Endothelial cell of umbilical vein (primary cell): ENCODE measurements at regions not wholly inside any gene's neighbourhood (a gene's known extent, or its start where the extent isn't known, plus 50 kb on each side); places are given as distances from the start of the nearest gene placed in this dataset.

ENCODE experiments used
- BruUV-seq: library from RNA; stranded (reverse); fragments of 400-500 nt; replicated peaks from 2 replicates; lab custom pipeline; 2021; lab: Mats Ljungman, UMichigan
- CTCF ChIA-PET: fragments of 300-600, 350-600 bp; sonication (Branson Sonifier 250); formaldehyde crosslinking; loops from one replicate; lab custom pipeline; 2021; ENCODE audit warnings: antibody characterized with exemption, inconsistent platforms; lab: Charles Lee
- POLR2A ChIA-PET: fragments of 300-600, 350-600 bp; sonication (Branson Sonifier 250); formaldehyde crosslinking; loops from one replicate; lab custom pipeline; 2021; ENCODE audit warnings: antibody characterized with exemption, inconsistent platforms; lab: Charles Lee
- DNase-seq: peaks from one replicate; pipeline ENCODE4 v3.0.0-alpha.2; 2011; ENCODE audit warnings: low read depth, low spot score
- FAIRE-seq: peaks from 2 replicates; lab custom pipeline; 2011; peaks lifted over from hg19 to GRCh38; lab: Jason Lieb, UNC
- H2AFZ ChIP-seq: 2 replicates; pipeline ENCODE4 v1.6.0; 2012; ENCODE audit warnings: low read depth, low read length, control low read depth, inconsistent platforms
- H3K27ac ChIP-seq: 2 replicates; pipeline ENCODE4 v1.5.1; 2011; ENCODE audit warnings: low read depth, mild to moderate bottlenecking, control low read depth, low read length, moderate library complexity; ENCODE audit not compliant: insufficient read depth
- H3K27me3 ChIP-seq, 2 experiments: 2 replicates each; pipeline versions ENCODE4 v1.6.0 to v1.6.1; 2011; ENCODE audit warnings: low read length in 2 of 2, mixed read lengths in 1 of 2; ENCODE audit not compliant: control insufficient read depth in 2 of 2, insufficient read depth in 2 of 2
- H3K36me3 ChIP-seq, 2 experiments: 2 replicates in 1 of 2; 3 replicates in 1 of 2; pipeline ENCODE4 v1.5.1; 2011; ENCODE audit warnings: low read length in 2 of 2, mild to moderate bottlenecking in 1 of 2, moderate library complexity in 1 of 2; ENCODE audit not compliant: control insufficient read depth in 2 of 2, insufficient read depth in 2 of 2; ENCODE audit errors: extremely low read depth in 1 of 2
- H3K4me1 ChIP-seq: 3 replicates; pipeline ENCODE4 v1.5.1; 2011; ENCODE audit warnings: mild to moderate bottlenecking, low read length; ENCODE audit not compliant: control insufficient read depth, insufficient read depth; ENCODE audit errors: extremely low read depth
- H3K4me2 ChIP-seq: 2 replicates; pipeline ENCODE4 v1.6.1; 2011; ENCODE audit warnings: low read length, control low read depth, mixed read lengths; ENCODE audit not compliant: insufficient read depth
- H3K4me3 ChIP-seq, 3 experiments: fragments of 200-600 bp in 1 of 3; sonication (generic), shearing (Covaris generic) in 1 of 3; replicated peaks in 1 of 3; 2 replicates each; pipeline ENCODE4 v1.5.1; 2011 to 2016; ENCODE audit warnings: control low read depth in 3 of 3, low read length in 3 of 3, mild to moderate bottlenecking in 2 of 3, inconsistent platforms in 1 of 3, low read depth in 1 of 3, moderate library complexity in 1 of 3; ENCODE audit not compliant: insufficient read depth in 1 of 3
- H3K79me2 ChIP-seq: 2 replicates; pipeline ENCODE4 v1.6.0; 2012; ENCODE audit warnings: low read length, inconsistent platforms; ENCODE audit not compliant: control insufficient read depth, insufficient read depth
- H3K9ac ChIP-seq: replicated peaks from 2 replicates; pipeline ENCODE3; 2011; ENCODE audit warnings: low read length, control low read depth; ENCODE audit not compliant: insufficient read depth; ENCODE audit errors: extremely low read depth
- H3K9me1 ChIP-seq: replicated peaks from 3 replicates; pipeline ENCODE4 v1.6.0; 2011; ENCODE audit warnings: mild to moderate bottlenecking, low read length; ENCODE audit not compliant: control insufficient read depth, insufficient read depth; ENCODE audit errors: extremely low read depth
- H3K9me3 ChIP-seq: replicated peaks from 2 replicates; pipeline ENCODE4 v1.5.1; 2012; ENCODE audit warnings: low read length, inconsistent platforms; ENCODE audit not compliant: control insufficient read depth, insufficient read depth
- H4K20me1 ChIP-seq: replicated peaks from 2 replicates; pipeline ENCODE3; 2011; ENCODE audit warnings: mild to moderate bottlenecking, low read length; ENCODE audit not compliant: control insufficient read depth, insufficient read depth; ENCODE audit errors: extremely low read depth
- GATA2 ChIP-seq: IDR thresholded peaks from 2 replicates; pipeline ENCODE4 v1.7.0; 2011; ENCODE audit warnings: low read depth, mild to moderate bottlenecking, moderate library complexity, mixed read lengths, low read length; ENCODE audit not compliant: insufficient read length, insufficient read depth
- MYC ChIP-seq: IDR thresholded peaks from one replicate; pipeline ENCODE4 v1.6.1; 2011; ENCODE audit warnings: mild to moderate bottlenecking, low read depth, low read length
- POLR2A ChIP-seq: IDR thresholded peaks from 2 replicates; pipeline ENCODE4 v1.6.1; 2012; ENCODE audit warnings: low read depth, mild to moderate bottlenecking, control low read depth, low read length
- POLR2AphosphoS5 ChIP-seq: IDR thresholded peaks from 2 replicates; pipeline ENCODE4 v1.6.1; 2012; ENCODE audit warnings: low read depth, mild to moderate bottlenecking, control low read depth, low read length, moderate library complexity; ENCODE audit not compliant: insufficient read depth
- dilution Hi-C: fragments of 300-500 bp; cut with MboI; formaldehyde crosslinking; loops from one replicate; pipeline ENCODE4 v1.15.0; 2019; ENCODE audit warnings: low sequenced_read_pairs; ENCODE audit not compliant: extremely low pct_ligation_motif_present
- intact Hi-C: fragments of 100-400 bp; cut with micrococcal nuclease; formaldehyde crosslinking; loops from one replicate; pipeline ENCODE4 v1.10.0; 2022
- TF ChIP-seq, protein P1 (sequence below), 2 donors: IDR thresholded peaks; 1 replicate in 1 of 2; 2 replicates in 1 of 2; pipeline ENCODE4 v1.5.1; 2011; ENCODE audit warnings: low read length in 2 of 2, mild to moderate bottlenecking in 2 of 2, moderate library complexity in 2 of 2, control low read depth in 1 of 2, inconsistent platforms in 1 of 2, low read depth in 1 of 2; ENCODE audit not compliant: insufficient read depth in 1 of 2; ENCODE audit errors: extremely low read depth in 1 of 2
- TF ChIP-seq, protein P2 (sequence below): IDR thresholded peaks from 2 replicates; pipeline ENCODE4 v1.6.1; 2011; ENCODE audit not compliant: insufficient read depth, insufficient read length

DNA sequence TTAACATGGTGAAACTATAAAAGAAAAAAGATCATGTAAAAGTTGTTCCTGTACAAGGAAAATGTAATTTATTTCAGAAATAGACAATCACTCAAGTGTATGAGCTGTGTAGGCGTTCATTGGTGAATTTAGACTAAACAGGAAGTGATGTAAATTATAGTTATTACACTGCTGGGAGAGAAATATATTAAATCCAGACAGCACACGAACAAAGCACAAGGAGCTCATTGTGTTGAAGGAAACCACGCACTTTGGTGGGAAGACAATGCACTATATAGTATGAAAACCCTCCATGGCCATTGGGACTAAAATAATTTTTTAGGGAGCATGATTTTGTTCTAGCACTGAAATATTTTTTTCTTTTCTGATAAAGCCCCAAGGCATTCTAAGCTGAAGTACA lies 450.5 kb downstream of the KLF12 start:
- H3K4me3 ChIP-seq: no peak overlapping the region
- no peaks in the 10 kb centered on the region for H3K36me3 ChIP-seq
- no peak overlapping the region for H2AFZ ChIP-seq
- no peaks in the 10 kb centered on the region for H3K9me3 ChIP-seq
- dilution Hi-C loops (no loop called here), intact Hi-C loops (no loop called here)
- H3K9ac ChIP-seq: no peak overlapping the region
- DNase-seq (no peak), FAIRE-seq (no peak)
- no peaks in the 10 kb centered on the region for H3K79me2 ChIP-seq
- H3K4me2 ChIP-seq: no peak overlapping the region
- no peak overlapping the region for H3K27ac ChIP-seq
- no TSS peak for BruUV-seq
- ChIA-PET POLR2A (no interaction called here), CTCF (interaction anchor here (0.8 kb wide), 1 partner anchor 625 kb away, joined by 3 read pairs; the partner anchor contains the start of gene KLF5)
- H3K9me1 ChIP-seq: no peaks in the 10 kb centered on the region
- H4K20me1 ChIP-seq: no peaks in the 10 kb centered on the region
- no peaks in the 10 kb centered on the region for H3K27me3 ChIP-seq
- no peaks in the 10 kb centered on the region for H3K4me1 ChIP-seq
- TF ChIP-seq, protein P1, sequence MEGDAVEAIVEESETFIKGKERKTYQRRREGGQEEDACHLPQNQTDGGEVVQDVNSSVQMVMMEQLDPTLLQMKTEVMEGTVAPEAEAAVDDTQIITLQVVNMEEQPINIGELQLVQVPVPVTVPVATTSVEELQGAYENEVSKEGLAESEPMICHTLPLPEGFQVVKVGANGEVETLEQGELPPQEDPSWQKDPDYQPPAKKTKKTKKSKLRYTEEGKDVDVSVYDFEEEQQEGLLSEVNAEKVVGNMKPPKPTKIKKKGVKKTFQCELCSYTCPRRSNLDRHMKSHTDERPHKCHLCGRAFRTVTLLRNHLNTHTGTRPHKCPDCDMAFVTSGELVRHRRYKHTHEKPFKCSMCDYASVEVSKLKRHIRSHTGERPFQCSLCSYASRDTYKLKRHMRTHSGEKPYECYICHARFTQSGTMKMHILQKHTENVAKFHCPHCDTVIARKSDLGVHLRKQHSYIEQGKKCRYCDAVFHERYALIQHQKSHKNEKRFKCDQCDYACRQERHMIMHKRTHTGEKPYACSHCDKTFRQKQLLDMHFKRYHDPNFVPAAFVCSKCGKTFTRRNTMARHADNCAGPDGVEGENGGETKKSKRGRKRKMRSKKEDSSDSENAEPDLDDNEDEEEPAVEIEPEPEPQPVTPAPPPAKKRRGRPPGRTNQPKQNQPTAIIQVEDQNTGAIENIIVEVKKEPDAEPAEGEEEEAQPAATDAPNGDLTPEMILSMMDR (IDR thresholded peaks at IDR 0.05; ENCODE audit: extremely low read depth in 1 of 2, insufficient read depth in 1 of 2, low read depth in 1 of 2, low read length in 2 of 2): no peak
- no peak for TF ChIP-seq POLR2A

DNA sequence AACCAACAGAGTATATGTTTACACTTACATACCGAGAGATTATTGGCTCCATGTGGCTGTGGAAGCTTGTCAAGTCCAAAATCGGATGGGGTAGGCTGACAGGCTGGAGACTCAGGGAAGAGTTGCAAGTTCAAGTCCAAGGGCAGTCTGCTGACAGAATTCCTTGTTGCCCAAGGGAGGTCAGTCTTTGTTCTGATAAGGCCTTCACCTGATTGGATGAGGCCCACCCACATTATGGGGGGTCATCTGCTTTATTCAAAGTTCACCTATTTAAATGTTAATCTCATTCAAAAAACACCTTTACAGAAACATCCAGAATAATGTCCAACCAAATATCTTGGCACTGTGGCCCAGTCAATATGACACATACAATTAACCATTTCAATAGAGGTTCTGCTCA lies 452.4 kb downstream of the KLF12 start:
- H3K4me1 ChIP-seq: peaks cover 13% of the 10 kb centered on the region
- ChIA-PET POLR2A (no interaction called here), CTCF (no interaction called here)
- no peak overlapping the region for H2AFZ ChIP-seq
- FAIRE-seq (no peak), DNase-seq (no peak)
- no peaks in the 10 kb centered on the region for H4K20me1 ChIP-seq
- BruUV-seq: no TSS peak
- H3K27me3 ChIP-seq: no peaks in the 10 kb centered on the region
- dilution Hi-C loops: no loop called here
- no peak overlapping the region for H3K4me2 ChIP-seq
- no peaks in the 10 kb centered on the region for H3K9me3 ChIP-seq
- no peak overlapping the region for H3K27ac ChIP-seq
- no peaks in the 10 kb centered on the region for H3K9me1 ChIP-seq
- no peak overlapping the region for H3K9ac ChIP-seq
- no peak overlapping the region for H3K4me3 ChIP-seq
- no peaks in the 10 kb centered on the region for H3K79me2 ChIP-seq
- intact Hi-C loops: no loop called here
- no peaks in the 10 kb centered on the region for H3K36me3 ChIP-seq
- TF ChIP-seq, protein P1 (IDR thresholded peaks at IDR 0.05; ENCODE audit: extremely low read depth in 1 of 2, insufficient read depth in 1 of 2, low read depth in 1 of 2, low read length in 2 of 2): no peak
- no peak for TF ChIP-seq MYC
- TF ChIP-seq GATA2: no peak
- TF ChIP-seq, protein P2, sequence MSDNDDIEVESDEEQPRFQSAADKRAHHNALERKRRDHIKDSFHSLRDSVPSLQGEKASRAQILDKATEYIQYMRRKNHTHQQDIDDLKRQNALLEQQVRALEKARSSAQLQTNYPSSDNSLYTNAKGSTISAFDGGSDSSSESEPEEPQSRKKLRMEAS: no peak
- TF ChIP-seq POLR2A: no peak
- no peak for TF ChIP-seq POLR2AphosphoS5
